Activated CD8-positive, alpha-beta T cell treated with anti-CD3 and anti-CD28 coated beads, Interleukin-2, amount 10 ng/mL, durations not matched to agents 7 days and 5 days (primary cell): ENCODE measurements at regions not wholly inside any gene's neighbourhood (a gene's known extent, or its start where the extent isn't known, plus 50 kb on each side); places are given as distances from the start of the nearest gene placed in this dataset.

ENCODE experiments used
- ATAC-seq: fragments of 150-1000 bp; cut with Tn5 transposase; one replicate; pipeline ENCODE4 v1.10.0; 2021; ENCODE audit warnings: moderate library complexity
- CTCF ChIA-PET: fragments of 350-600 bp; sonication (Branson Sonifier 250); formaldehyde crosslinking; loops from one replicate; lab custom pipeline; 2021; ENCODE audit warnings: antibody characterized with exemption; lab: Charles Lee
- POLR2A ChIA-PET: fragments of 350-600 bp; sonication (Branson Sonifier 250); formaldehyde crosslinking; loops from one replicate; lab custom pipeline; 2021; ENCODE audit warnings: antibody characterized with exemption; lab: Charles Lee
- DNase-seq: peaks from one replicate; pipeline ENCODE4 v3.0.0-alpha.2; 2020
- H3K27ac Mint-ChIP-seq: one replicate; pipeline ENCODE4 v1.8.0; 2021; ENCODE audit warnings: mild to moderate bottlenecking, mixed read lengths
- H3K27me3 Mint-ChIP-seq: one replicate; pipeline ENCODE4 v1.8.0; 2021; ENCODE audit warnings: low read depth, mixed read lengths
- H3K36me3 Mint-ChIP-seq: one replicate; pipeline ENCODE4 v1.8.0; 2021; ENCODE audit warnings: low read depth, mixed read lengths
- H3K4me1 Mint-ChIP-seq: one replicate; pipeline ENCODE4 v1.8.0; 2021; ENCODE audit warnings: low read depth, mixed read lengths
- H3K4me3 Mint-ChIP-seq: one replicate; pipeline ENCODE4 v1.8.0; 2021; ENCODE audit warnings: mild to moderate bottlenecking, mixed read lengths
- H3K9me3 Mint-ChIP-seq: one replicate; pipeline ENCODE4 v1.8.0; 2022; ENCODE audit warnings: mixed read lengths; ENCODE audit not compliant: insufficient read depth

GRCh38 chr3:106823701-106824100 is 553.5 kb upstream of the CCDC54 start:
- Mint-ChIP-seq H3K4me3 (no peak overlapping the region), H3K27ac (no peak overlapping the region)
- POLR2A ChIA-PET: no interaction called here

GRCh38 chr3:106824856-106825255 is 552.4 kb upstream of the CCDC54 start:
- CTCF ChIA-PET: no interaction called here
- H3K9me3 Mint-ChIP-seq: no peaks in the 10 kb centered on the region
- H3K27ac Mint-ChIP-seq: peak overlapping the region; percentile 60
- peaks cover 25% of the 10 kb centered on the region for H3K4me1 Mint-ChIP-seq
- peak; percentile 61 for ATAC-seq
- DNase-seq: peak; percentile 33
- no peak overlapping the region for H3K4me3 Mint-ChIP-seq
- POLR2A ChIA-PET: no interaction called here
- no peaks in the 10 kb centered on the region for H3K36me3 Mint-ChIP-seq
- no peaks in the 10 kb centered on the region for H3K27me3 Mint-ChIP-seq

More at GRCh38 chr3:106823701-106824100, 553.5 kb upstream of the CCDC54 start:
- H3K36me3 Mint-ChIP-seq: no peaks in the 10 kb centered on the region
- H3K9me3 Mint-ChIP-seq: no peaks in the 10 kb centered on the region
- CTCF ChIA-PET: no interaction called here
- peaks cover 2% of the 10 kb centered on the region for H3K27me3 Mint-ChIP-seq
- H3K4me1 Mint-ChIP-seq: peaks cover 25% of the 10 kb centered on the region
- no peak for ATAC-seq
- DNase-seq: no peak

GRCh38 chr3:106825962-106826605 is 551.2 kb upstream of the CCDC54 start:
- H3K27me3 Mint-ChIP-seq: no peaks in the 10 kb centered on the region
- H3K9me3 Mint-ChIP-seq: no peaks in the 10 kb centered on the region
- no peak overlapping the region for H3K4me3 Mint-ChIP-seq
- peaks cover 25% of the 10 kb centered on the region for H3K4me1 Mint-ChIP-seq
- POLR2A ChIA-PET: no interaction called here
- DNase-seq (no peak), ATAC-seq (no peak)
- no peak overlapping the region for H3K27ac Mint-ChIP-seq
- CTCF ChIA-PET: interaction anchor here (0.7 to 1.4 kb wide), 3 partner anchors 9 to 1070 kb away, joined by 4 to 7 read pairs (median 6); no protein-coding TSS in a partner anchor
- H3K36me3 Mint-ChIP-seq: no peaks in the 10 kb centered on the region

- H3K27ac Mint-ChIP-seq: peak overlapping the region; percentile 10
These were observed 550.4 kb upstream of the CCDC54 start for GRCh38 chr3:106826791-106827311.

GRCh38 chr3:106827515-106828213 is 549.6 kb upstream of the CCDC54 start:
- ATAC-seq (no peak), DNase-seq (no peak)
- H3K9me3 Mint-ChIP-seq: peaks cover 11% of the 10 kb centered on the region
- H3K27ac Mint-ChIP-seq: peak overlapping the region; percentile 36
- no peaks in the 10 kb centered on the region for H3K36me3 Mint-ChIP-seq
- ChIA-PET POLR2A (no interaction called here), CTCF (interaction anchor here (0.8 to 1.4 kb wide), 2 partner anchors 237 to 1459 kb away, joined by 3 read pairs; no protein-coding TSS in a partner anchor)
- H3K4me1 Mint-ChIP-seq: peaks cover 25% of the 10 kb centered on the region
- H3K27me3 Mint-ChIP-seq: no peaks in the 10 kb centered on the region
- no peak overlapping the region for H3K4me3 Mint-ChIP-seq

More at GRCh38 chr3:106826791-106827311, 550.4 kb upstream of the CCDC54 start:
- Mint-ChIP-seq H3K4me1 (peaks cover 25% of the 10 kb centered on the region), H3K36me3 (no peaks in the 10 kb centered on the region), H3K9me3 (peaks cover 2% of the 10 kb centered on the region), H3K4me3 (no peak overlapping the region), H3K27me3 (no peaks in the 10 kb centered on the region)
- ChIA-PET CTCF (interaction anchor here (0.7 to 1.4 kb wide), 4 partner anchors 10 to 1069 kb away, joined by 3 to 7 read pairs (median 5); no protein-coding TSS in a partner anchor), POLR2A (no interaction called here)
- ATAC-seq (peak; percentile 63), DNase-seq (no peak)

- ChIA-PET POLR2A (no interaction called here), CTCF (no interaction called here)
- no peak for DNase-seq
- H3K36me3 Mint-ChIP-seq: no peaks in the 10 kb centered on the region
- no peaks in the 10 kb centered on the region for H3K27me3 Mint-ChIP-seq
- H3K4me1 Mint-ChIP-seq: peaks cover 25% of the 10 kb centered on the region
- no peak overlapping the region for H3K27ac Mint-ChIP-seq
- no peak overlapping the region for H3K4me3 Mint-ChIP-seq
- H3K9me3 Mint-ChIP-seq: peaks cover 13% of the 10 kb centered on the region
- no peak for ATAC-seq
These were observed 548.0 kb upstream of the CCDC54 start for GRCh38 chr3:106829206-106829605.

- DNase-seq (no peak), ATAC-seq (no peak)
- ChIA-PET CTCF (no interaction called here), POLR2A (no interaction called here)
- H3K27ac Mint-ChIP-seq: no peak overlapping the region
- no peaks in the 10 kb centered on the region for H3K27me3 Mint-ChIP-seq
- peaks cover 18% of the 10 kb centered on the region for H3K4me1 Mint-ChIP-seq
- H3K9me3 Mint-ChIP-seq: peaks cover 13% of the 10 kb centered on the region
- no peak overlapping the region for H3K4me3 Mint-ChIP-seq
- H3K36me3 Mint-ChIP-seq: no peaks in the 10 kb centered on the region
These were observed 546.9 kb upstream of the CCDC54 start for GRCh38 chr3:106830334-106830733.

GRCh38 chr3:106836906-106837305 is 540.3 kb upstream of the CCDC54 start:
- no peak for DNase-seq
- CTCF ChIA-PET: no interaction called here
- H3K27ac Mint-ChIP-seq: no peak overlapping the region
- no peak for ATAC-seq
- H3K27me3 Mint-ChIP-seq: peaks cover 4% of the 10 kb centered on the region
- H3K36me3 Mint-ChIP-seq: no peaks in the 10 kb centered on the region
- POLR2A ChIA-PET: no interaction called here
- H3K9me3 Mint-ChIP-seq: peaks cover 10% of the 10 kb centered on the region
- H3K4me3 Mint-ChIP-seq: no peak overlapping the region
- H3K4me1 Mint-ChIP-seq: no peaks in the 10 kb centered on the region

- DNase-seq: no peak
- ChIA-PET POLR2A (no interaction called here), CTCF (no interaction called here)
- no peaks in the 10 kb centered on the region for H3K36me3 Mint-ChIP-seq
- H3K4me3 Mint-ChIP-seq: no peak overlapping the region
- no peak overlapping the region for H3K27ac Mint-ChIP-seq
- ATAC-seq: no peak
- H3K9me3 Mint-ChIP-seq: peaks cover 3% of the 10 kb centered on the region
- no peaks in the 10 kb centered on the region for H3K4me1 Mint-ChIP-seq
- peaks cover 4% of the 10 kb centered on the region for H3K27me3 Mint-ChIP-seq
These were observed 539.6 kb upstream of the CCDC54 start for GRCh38 chr3:106837616-106838015.

- Mint-ChIP-seq H3K27me3 (peaks cover 4% of the 10 kb centered on the region), H3K4me3 (no peak overlapping the region), H3K27ac (no peak overlapping the region), H3K36me3 (no peaks in the 10 kb centered on the region), H3K9me3 (no peaks in the 10 kb centered on the region), H3K4me1 (no peaks in the 10 kb centered on the region)
- ATAC-seq (no peak), DNase-seq (no peak)
- ChIA-PET CTCF (no interaction called here), POLR2A (no interaction called here)
These were observed 537.5 kb upstream of the CCDC54 start for GRCh38 chr3:106839576-106840280.

- DNase-seq (no peak), ATAC-seq (no peak)
- H3K36me3 Mint-ChIP-seq: no peaks in the 10 kb centered on the region
- H3K4me1 Mint-ChIP-seq: no peaks in the 10 kb centered on the region
- peaks cover 4% of the 10 kb centered on the region for H3K27me3 Mint-ChIP-seq
- POLR2A ChIA-PET: no interaction called here
- H3K9me3 Mint-ChIP-seq: no peaks in the 10 kb centered on the region
- no peak overlapping the region for H3K27ac Mint-ChIP-seq
- CTCF ChIA-PET: no interaction called here
- H3K4me3 Mint-ChIP-seq: no peak overlapping the region
These were observed 536.9 kb upstream of the CCDC54 start for GRCh38 chr3:106840319-106840718.
